ENCODE measurements at regions not wholly inside any gene's neighbourhood (a gene's known extent, or its start where the extent isn't known, plus 50 kb on each side); places are given as distances from the start of the nearest gene placed in this dataset.

DNA sequence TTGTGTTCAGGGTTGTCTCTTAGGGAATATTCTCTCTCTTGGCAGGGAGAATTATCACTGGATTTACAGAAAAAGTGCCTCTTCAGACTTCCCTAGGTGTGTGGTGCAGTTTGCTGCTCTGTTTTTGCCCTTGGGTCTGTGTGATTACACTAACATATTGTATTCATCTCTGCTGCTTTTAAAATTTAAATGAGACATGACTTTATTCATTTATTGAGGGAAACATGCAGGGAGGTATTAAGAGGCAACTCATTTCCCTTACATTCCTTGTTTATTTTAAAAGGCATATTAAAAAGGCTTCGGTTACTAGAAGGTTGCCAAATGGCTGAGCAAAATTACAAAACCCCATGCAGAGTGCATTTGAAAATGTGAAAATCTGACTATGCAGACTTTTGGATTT is 135.1 kb upstream of the GEMIN8 start:
- Histone ChIP-seq H3K9me1 (ENCODE audit: insufficient read depth, low read length) (no peaks in the 10 kb centered on the region), H2BK15ac (ENCODE audit: low read depth, low read length) (no peak overlapping the region), H2AK9ac (replicated peaks; ENCODE audit: low read depth, low read length, poor library complexity) (no peak overlapping the region), H3K14ac (replicated peaks; ENCODE audit: low read depth, low read length) (no peak overlapping the region), H3K4ac (ENCODE audit: low read depth, low read length) (no peak overlapping the region), H3K18ac (ENCODE audit: low read depth, low read length) (no peak overlapping the region), H3K56ac (ENCODE audit: extremely low read depth, insufficient read depth, low read length) (no peak overlapping the region), H4K20me1 (ENCODE audit: insufficient read depth, low read length) (no peaks in the 10 kb centered on the region), H2BK120ac (ENCODE audit: low read depth, low read length) (no peak overlapping the region), H3K9ac (ENCODE audit: low read depth, low read length) (no peak overlapping the region), H2BK20ac (ENCODE audit: low read depth, low read length) (no peak overlapping the region), H3K27ac (ENCODE audit: insufficient read depth, low read length) (no peak overlapping the region), H3K4me3 (ENCODE audit: insufficient read depth, low read depth, low read length) (no peak overlapping the region), H3K27me3 (ENCODE audit: control insufficient read depth, insufficient read depth, low read length) (no peaks in the 10 kb centered on the region), H3K23ac (ENCODE audit: low read depth, low read length) (no peak overlapping the region), H4K8ac (ENCODE audit: low read depth in 2 of 2, low read length in 2 of 2) (no peak overlapping the region), H2BK5ac (ENCODE audit: low read depth, low read length, poor library complexity, severe bottlenecking) (no peak overlapping the region), H3K79me1 (ENCODE audit: low read depth in 1 of 2, low read length in 2 of 2) (no peaks in the 10 kb centered on the region), H2AK5ac (ENCODE audit: low read depth, low read length) (no peak overlapping the region), H3K36me3 (ENCODE audit: control insufficient read depth, insufficient read depth, low read length) (no peaks in the 10 kb centered on the region), H3K4me2 (ENCODE audit: low read depth, low read length) (no peak overlapping the region), H3K9me3 (ENCODE audit: control insufficient read depth, insufficient read depth, low read length) (no peaks in the 10 kb centered on the region), H4K5ac (ENCODE audit: low read depth, low read length) (no peak overlapping the region), H2AFZ (replicated peaks; ENCODE audit: low read length, poor library complexity) (no peak overlapping the region), H3K4me1 (ENCODE audit: control insufficient read depth, insufficient read depth, low read length) (no peaks in the 10 kb centered on the region), H4K91ac (ENCODE audit: insufficient read depth, low read depth, low read length) (no peak overlapping the region)
- BruUV-seq (replicated peaks), result no TSS peak
- no CpG with 5 or more reads among the region's 1 CpG for WGBS, 2 experiments (ENCODE audit: extremely low coverage in 2 of 2, insufficient read length in 1 of 2)
- in situ Hi-C loops (cut with MboI; ENCODE audit: low sequenced_read_pairs), result no loop called here
- ChIA-PET POLR2A (ENCODE audit: unreplicated experiment) (no interaction called here), CTCF (no interaction called here)
- ATAC-seq (ENCODE audit: low read depth) (no peak), DNase-seq (no peak)
- TF ChIP-seq MAZ (IDR thresholded peaks at IDR 0.05; ENCODE audit: borderline replicate concordance, low read depth, low read length) (no peak), BHLHE40 (IDR thresholded peaks at IDR 0.05; ENCODE audit: low read depth, low read length) (no peak), RCOR1 (IDR thresholded peaks at IDR 0.05; ENCODE audit: insufficient replicate concordance, low read length) (no peak), POLR2A (IDR thresholded peaks at IDR 0.05; ENCODE audit: low read depth, low read length) (no peak), CEBPB (IDR thresholded peaks at IDR 0.05; ENCODE audit: low read depth, low read length) (no peak), MAFK (IDR thresholded peaks at IDR 0.05; ENCODE audit: low read depth, low read length) (no peak), NFE2L2 (IDR thresholded peaks at IDR 0.05; ENCODE audit: low read depth, low read length) (no peak), CHD1 (IDR thresholded peaks at IDR 0.05; ENCODE audit: low read depth, low read length) (no peak), SMC3 (IDR thresholded peaks at IDR 0.05; ENCODE audit: low read depth, low read length) (no peak), RAD21 (IDR thresholded peaks at IDR 0.05; ENCODE audit: low read length) (no peak), MXI1 (IDR thresholded peaks at IDR 0.05; ENCODE audit: borderline replicate concordance, low read depth, low read length) (no peak), RFX5 (IDR thresholded peaks at IDR 0.05; ENCODE audit: low read depth, low read length) (no peak), FOS (IDR thresholded peaks at IDR 0.05; ENCODE audit: low read depth, low read length) (no peak)
- TF ChIP-seq, protein P1, sequence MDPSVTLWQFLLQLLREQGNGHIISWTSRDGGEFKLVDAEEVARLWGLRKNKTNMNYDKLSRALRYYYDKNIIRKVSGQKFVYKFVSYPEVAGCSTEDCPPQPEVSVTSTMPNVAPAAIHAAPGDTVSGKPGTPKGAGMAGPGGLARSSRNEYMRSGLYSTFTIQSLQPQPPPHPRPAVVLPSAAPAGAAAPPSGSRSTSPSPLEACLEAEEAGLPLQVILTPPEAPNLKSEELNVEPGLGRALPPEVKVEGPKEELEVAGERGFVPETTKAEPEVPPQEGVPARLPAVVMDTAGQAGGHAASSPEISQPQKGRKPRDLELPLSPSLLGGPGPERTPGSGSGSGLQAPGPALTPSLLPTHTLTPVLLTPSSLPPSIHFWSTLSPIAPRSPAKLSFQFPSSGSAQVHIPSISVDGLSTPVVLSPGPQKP (IDR thresholded peaks at IDR 0.05; ENCODE audit: borderline replicate concordance, low read depth, low read length), result no peak
- TF ChIP-seq, protein P2, sequence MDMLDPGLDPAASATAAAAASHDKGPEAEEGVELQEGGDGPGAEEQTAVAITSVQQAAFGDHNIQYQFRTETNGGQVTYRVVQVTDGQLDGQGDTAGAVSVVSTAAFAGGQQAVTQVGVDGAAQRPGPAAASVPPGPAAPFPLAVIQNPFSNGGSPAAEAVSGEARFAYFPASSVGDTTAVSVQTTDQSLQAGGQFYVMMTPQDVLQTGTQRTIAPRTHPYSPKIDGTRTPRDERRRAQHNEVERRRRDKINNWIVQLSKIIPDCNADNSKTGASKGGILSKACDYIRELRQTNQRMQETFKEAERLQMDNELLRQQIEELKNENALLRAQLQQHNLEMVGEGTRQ (IDR thresholded peaks at IDR 0.05; ENCODE audit: low read depth, low read length), result no peak
- TF ChIP-seq, protein P3, sequence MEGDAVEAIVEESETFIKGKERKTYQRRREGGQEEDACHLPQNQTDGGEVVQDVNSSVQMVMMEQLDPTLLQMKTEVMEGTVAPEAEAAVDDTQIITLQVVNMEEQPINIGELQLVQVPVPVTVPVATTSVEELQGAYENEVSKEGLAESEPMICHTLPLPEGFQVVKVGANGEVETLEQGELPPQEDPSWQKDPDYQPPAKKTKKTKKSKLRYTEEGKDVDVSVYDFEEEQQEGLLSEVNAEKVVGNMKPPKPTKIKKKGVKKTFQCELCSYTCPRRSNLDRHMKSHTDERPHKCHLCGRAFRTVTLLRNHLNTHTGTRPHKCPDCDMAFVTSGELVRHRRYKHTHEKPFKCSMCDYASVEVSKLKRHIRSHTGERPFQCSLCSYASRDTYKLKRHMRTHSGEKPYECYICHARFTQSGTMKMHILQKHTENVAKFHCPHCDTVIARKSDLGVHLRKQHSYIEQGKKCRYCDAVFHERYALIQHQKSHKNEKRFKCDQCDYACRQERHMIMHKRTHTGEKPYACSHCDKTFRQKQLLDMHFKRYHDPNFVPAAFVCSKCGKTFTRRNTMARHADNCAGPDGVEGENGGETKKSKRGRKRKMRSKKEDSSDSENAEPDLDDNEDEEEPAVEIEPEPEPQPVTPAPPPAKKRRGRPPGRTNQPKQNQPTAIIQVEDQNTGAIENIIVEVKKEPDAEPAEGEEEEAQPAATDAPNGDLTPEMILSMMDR (conservative IDR thresholded peaks at IDR 0.05; ENCODE audit: low read depth, low read length), result no peak
- dilution Hi-C loops (cut with HindIII; ENCODE audit: low sequenced_read_pairs, unreplicated experiment), result no loop called here
- intact Hi-C loops (cut with micrococcal nuclease), result no loop called here
